GM18951 (cell line): ENCODE measurements at regions not wholly inside any gene's neighbourhood (a gene's known extent, or its start where the extent isn't known, plus 50 kb on each side); places are given as distances from the start of the nearest gene placed in this dataset.
"Not testable (repeated sequence)": the region's sequence is repeated elsewhere in the genome, so short reads cannot be mapped to it uniquely, and the experiment has no call there.

Source experiments
- POLR2A ChIP-seq: IDR thresholded peaks from 4 replicates; pipeline ENCODE4 v1.6.1; 2011; ENCODE audit warnings: mild to moderate bottlenecking; ENCODE audit not compliant: insufficient read length, insufficient read depth; ENCODE audit errors: extremely low read depth
- in situ Hi-C: fragments of 300-500 bp; cut with MboI; formaldehyde crosslinking; loops from one replicate; pipeline ENCODE4 v1.12.0; 2022; ENCODE audit warnings: low sequenced_read_pairs, mixed read lengths, inconsistent platforms; ENCODE audit not compliant: unreplicated experiment

DNA sequence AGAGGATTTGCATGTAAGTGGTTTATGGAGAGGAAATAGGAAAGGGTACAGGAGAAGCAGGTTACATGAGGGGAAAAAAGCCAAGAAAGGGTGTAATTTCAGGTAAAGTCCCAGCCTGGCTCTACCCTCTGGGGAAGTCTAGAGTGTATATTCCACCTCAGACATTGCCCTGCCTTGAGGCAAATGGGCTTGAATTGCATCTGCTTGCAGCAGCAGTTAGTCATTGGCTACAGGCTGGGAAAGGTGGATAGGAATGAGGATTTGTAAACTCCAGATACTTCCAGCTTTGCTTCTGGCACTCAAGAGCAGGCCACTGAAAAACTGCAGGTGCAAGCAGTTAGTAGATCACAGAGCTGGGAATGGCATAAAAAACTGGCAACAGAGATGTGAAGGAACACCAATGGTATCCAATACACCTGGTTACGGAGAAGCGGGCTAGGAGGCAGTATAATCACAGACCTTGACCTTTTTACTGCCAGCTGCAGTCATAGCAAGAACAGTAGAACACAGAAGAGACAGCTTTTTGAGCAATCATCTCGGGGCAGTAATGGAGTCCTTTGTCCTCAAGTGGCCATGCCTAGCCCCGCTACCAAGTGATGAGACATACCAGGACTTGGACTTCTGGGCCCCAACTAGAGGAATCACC lies 226.9 kb upstream of the NRIP1 start:
- in situ Hi-C loops, result no loop called here
- TF ChIP-seq POLR2A, result no peak

- in situ Hi-C loops, result no loop called here
- TF ChIP-seq POLR2A, result no peak
Observed at GRCh38 chr21:15293240-15293639, 228.4 kb upstream of the NRIP1 start.

- in situ Hi-C loops, result no loop called here
- no peak for TF ChIP-seq POLR2A
Observed at GRCh38 chr21:15295875-15296274, 231.1 kb upstream of the NRIP1 start.

DNA sequence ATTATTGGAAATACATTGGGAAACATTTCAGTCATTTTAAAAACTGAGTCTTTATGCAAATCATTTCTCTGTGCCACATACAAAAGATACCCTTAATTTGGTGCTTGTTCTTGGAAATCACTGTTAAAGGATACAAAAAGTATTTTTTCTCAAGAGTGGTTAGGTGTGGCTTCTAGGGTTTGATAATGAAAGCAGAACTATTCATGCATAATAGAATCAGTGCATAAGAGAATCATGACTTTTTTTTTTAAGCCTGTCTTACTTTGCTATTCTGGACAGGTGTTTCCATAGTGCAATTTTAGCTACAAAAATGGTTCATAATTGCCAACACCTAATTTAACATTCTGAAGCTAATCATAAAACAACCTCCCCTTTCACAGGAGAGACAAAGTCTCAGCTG lies 233.0 kb upstream of the NRIP1 start:
- in situ Hi-C loops, result no loop called here
- no peak for TF ChIP-seq POLR2A

GRCh38 chr21:15298306-15298705 lies 233.5 kb upstream of the NRIP1 start:
- in situ Hi-C loops, result no loop called here
- TF ChIP-seq POLR2A, result no peak

DNA sequence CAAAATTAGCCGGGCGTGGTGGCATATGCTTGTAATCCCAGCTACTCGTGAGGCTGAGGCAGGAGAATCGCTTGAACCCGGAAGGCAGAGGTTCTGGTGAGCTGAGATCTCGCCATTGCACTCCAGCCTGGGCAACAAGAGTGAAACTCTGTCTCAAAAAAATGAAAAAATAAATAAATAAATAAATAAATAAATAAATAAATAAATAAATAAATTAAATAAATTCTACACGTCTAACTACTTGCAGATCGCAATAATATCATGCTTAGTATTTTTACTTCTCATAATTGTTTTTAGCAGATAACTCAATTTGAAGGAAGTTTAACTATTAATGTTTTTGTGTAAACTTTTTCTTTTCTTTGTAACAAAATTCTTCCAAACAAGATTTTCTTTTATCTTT lies 234.0 kb upstream of the NRIP1 start:
- in situ Hi-C loops, result not testable (repeated sequence)

- in situ Hi-C loops, result no loop called here
- no peak for TF ChIP-seq POLR2A
Observed at GRCh38 chr21:15300131-15300530, 235.3 kb upstream of the NRIP1 start.

GRCh38 chr21:15301014-15301413 lies 236.2 kb upstream of the NRIP1 start:
- TF ChIP-seq POLR2A, result no peak
- in situ Hi-C loops, result no loop called here

DNA sequence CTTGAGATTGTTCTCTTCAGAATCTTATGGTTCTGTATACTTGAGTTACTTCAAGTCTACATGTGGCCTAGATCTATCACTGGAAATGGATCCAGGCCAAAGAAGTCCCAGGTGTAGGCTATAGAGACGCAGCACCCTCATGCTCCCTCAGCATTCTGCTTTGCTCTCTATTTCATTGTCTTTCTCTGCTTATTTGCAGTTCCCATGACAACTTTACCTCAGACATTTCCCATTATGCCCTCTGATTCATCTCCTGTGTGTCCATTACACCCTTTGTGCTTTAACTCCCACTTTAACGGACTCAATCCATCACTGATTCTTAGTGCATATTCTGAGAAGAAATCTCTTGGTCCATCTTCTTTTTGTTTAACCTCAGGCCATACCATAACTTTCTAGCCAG lies 236.9 kb upstream of the NRIP1 start:
- in situ Hi-C loops, result no loop called here
- TF ChIP-seq POLR2A, result no peak

- in situ Hi-C loops, result no loop called here
- TF ChIP-seq POLR2A, result no peak
Observed at GRCh38 chr21:15306271-15306670, 241.5 kb upstream of the NRIP1 start.

DNA sequence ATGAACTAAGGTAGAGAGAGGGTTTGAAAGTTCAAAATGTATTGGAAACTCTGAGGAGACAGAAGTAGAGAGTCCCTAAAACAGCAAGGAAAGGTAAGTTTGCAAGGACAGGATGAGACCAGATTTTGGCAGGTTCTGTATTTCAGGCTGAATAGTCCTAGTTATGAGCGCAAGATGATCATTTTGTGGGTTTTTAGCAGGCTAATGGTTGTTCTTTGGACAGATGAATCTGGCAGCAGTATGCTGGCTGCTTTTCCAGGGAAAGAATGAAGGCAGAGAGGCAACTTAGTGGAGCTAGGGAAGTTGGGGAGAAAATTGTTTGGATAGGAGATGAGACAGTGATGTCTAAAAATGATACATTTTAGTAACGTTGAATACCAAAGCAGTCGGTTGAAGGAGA lies 243.5 kb upstream of the NRIP1 start:
- in situ Hi-C loops, result no loop called here
- no peak for TF ChIP-seq POLR2A

DNA sequence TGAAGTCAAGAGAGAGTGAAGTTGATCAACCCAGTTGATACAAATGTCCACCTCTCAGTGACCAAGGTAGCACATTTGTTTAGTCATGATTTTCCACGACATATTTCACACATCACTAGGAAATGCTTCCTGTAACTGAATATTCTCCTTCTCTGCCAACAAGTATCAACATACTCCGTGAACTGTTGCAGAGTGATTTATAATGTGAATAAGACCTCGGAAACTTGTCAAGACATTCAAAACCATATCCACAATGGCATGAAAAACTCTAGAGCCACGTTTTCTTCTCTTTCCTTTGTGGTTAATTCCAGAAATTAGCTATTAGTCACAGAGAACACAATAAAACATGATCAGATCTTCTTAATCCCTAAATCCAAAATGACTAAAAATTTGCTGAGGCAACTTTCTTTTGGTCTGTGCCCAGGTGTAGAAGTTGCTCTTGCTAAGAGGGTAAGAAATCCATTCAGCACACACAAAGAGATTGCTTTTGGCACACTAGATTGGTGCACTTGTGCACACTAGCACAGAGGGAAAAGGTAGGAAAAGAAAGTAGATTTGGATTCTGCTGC lies 244.3 kb upstream of the NRIP1 start:
- in situ Hi-C loops, result no loop called here
- TF ChIP-seq POLR2A, result no peak

DNA sequence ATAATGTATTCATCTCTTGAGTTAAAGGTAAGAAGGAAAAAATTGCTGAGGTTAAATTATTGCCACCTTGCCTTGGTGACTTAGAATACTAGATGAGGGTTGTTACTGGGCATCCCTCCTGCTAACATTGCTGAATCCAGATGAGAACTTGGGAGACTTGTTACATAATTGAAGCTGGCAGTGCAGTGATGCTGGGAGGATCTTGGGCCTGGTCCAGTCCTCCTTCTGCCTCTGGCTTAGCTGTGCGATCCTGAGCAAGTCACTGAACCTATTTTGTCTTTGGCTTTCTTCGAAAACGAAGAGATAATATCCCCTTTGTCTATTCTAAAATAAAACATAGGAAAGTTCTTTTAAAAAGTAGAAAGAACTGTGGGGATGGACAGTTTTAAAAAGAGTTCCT lies 244.9 kb upstream of the NRIP1 start:
- in situ Hi-C loops, result no loop called here
- TF ChIP-seq POLR2A, result no peak

GRCh38 chr21:15311510-15311909 lies 246.7 kb upstream of the NRIP1 start:
- TF ChIP-seq POLR2A, result no peak
- in situ Hi-C loops, result no loop called here

DNA sequence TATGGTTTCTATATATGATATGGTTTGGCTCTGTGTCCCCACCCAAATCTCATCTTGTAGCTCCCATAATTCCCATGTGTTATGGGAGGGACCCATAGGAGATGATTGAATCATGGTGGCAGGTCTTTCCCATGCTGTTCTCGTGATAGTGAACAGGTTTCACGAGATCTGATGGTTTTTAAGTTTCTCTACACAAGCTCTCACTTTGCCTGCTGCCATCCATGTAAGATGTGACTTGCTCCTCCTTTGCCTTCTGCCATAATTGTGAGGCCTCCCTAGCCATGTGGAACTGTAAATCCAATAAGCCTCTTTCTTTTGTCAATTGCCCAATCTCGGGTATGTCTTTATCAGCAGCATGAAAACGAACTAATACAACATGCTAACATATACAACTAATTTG lies 252.2 kb upstream of the NRIP1 start:
- in situ Hi-C loops, result not testable (repeated sequence)
